Testis (tissue), 2 donors: ENCODE measurements at regions not wholly inside any gene's neighbourhood (a gene's known extent, or its start where the extent isn't known, plus 50 kb on each side); places are given as distances from the start of the nearest gene placed in this dataset.

Source experiments
- DNase-seq: peaks from one replicate; pipeline ENCODE4 v3.0.0-alpha.2; 2019
- H3K27ac ChIP-seq, 2 donors: fragments of 200-600 bp; sonication (generic); one replicate each; pipeline ENCODE4 v1.5.1; 2019
- H3K27me3 ChIP-seq: fragments of 200-600 bp; sonication (generic); one replicate; pipeline ENCODE4 v1.5.1; 2019
- H3K36me3 ChIP-seq: fragments of 200-600 bp; sonication (generic); one replicate; pipeline ENCODE4 v1.5.1; 2017; ENCODE audit warnings: low read depth; ENCODE audit errors: missing control alignments
- H3K4me1 ChIP-seq: fragments of 200-600 bp; sonication (generic); one replicate; pipeline ENCODE4 v1.5.1; 2019
- H3K4me3 ChIP-seq, 2 donors: fragments of 200-600 bp; sonication (generic); one replicate each; pipeline ENCODE4 v1.5.1; 2017 to 2019
- H3K9me3 ChIP-seq: fragments of 200-600 bp; sonication (generic); one replicate; pipeline ENCODE4 v1.5.1; 2017
- POLR2A ChIP-seq: fragments of 450-650 bp; IDR thresholded peaks from one replicate; pipeline ENCODE4 v1.6.1; 2017; ENCODE audit warnings: antibody characterized with exemption, mild to moderate bottlenecking, moderate library complexity
- WGBS, 2 donors: methylation state at CpG; one replicate each; pipeline ENCODE4 v1.1.5; 2018; 5-methylcytosine and 5-hydroxymethylcytosine counted together
- intact Hi-C: fragments of 100-400 bp; cut with DNase I; formaldehyde crosslinking; loops from one replicate; pipeline ENCODE4 v1.15.1; 2023; ENCODE audit warnings: low total_unique reads
- TF ChIP-seq, protein P1 (sequence below), 3 experiments: fragments of 450-650 bp in 2 of 3; fragments of 200-600 bp in 1 of 3; sonication (generic) in 1 of 3; IDR thresholded peaks; one replicate each; pipeline ENCODE4 v1.5.1; 2016 to 2019; ENCODE audit warnings: antibody characterized with exemption in 3 of 3, mild to moderate bottlenecking in 2 of 3, moderate library complexity in 1 of 3

DNA sequence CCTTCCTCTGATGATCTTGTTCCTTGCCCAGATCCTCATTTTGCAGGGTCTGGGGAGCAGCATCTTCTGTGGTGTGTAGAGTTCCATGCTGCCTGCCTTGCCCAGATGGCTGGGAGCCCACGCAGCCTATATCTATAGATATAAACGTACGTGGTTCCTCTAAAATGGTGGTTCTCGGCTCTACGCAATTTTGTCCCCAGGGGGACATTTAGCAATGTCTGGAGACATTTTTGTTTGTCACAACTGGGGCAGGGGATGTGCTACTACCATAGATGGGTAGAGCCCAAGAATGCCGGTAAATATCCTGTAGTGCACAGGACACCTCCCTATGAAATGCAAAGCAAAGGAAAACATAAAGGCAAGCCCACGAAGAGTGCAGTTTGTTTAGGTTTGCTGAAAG, 98.4 kb upstream of the SPACA1 start:
- no peaks in the 10 kb centered on the region for H3K27me3 ChIP-seq
- 89 to 90% methylated on average over 7 of the region's 7 CpGs for WGBS, 2 donors
- TF ChIP-seq, protein P1, sequence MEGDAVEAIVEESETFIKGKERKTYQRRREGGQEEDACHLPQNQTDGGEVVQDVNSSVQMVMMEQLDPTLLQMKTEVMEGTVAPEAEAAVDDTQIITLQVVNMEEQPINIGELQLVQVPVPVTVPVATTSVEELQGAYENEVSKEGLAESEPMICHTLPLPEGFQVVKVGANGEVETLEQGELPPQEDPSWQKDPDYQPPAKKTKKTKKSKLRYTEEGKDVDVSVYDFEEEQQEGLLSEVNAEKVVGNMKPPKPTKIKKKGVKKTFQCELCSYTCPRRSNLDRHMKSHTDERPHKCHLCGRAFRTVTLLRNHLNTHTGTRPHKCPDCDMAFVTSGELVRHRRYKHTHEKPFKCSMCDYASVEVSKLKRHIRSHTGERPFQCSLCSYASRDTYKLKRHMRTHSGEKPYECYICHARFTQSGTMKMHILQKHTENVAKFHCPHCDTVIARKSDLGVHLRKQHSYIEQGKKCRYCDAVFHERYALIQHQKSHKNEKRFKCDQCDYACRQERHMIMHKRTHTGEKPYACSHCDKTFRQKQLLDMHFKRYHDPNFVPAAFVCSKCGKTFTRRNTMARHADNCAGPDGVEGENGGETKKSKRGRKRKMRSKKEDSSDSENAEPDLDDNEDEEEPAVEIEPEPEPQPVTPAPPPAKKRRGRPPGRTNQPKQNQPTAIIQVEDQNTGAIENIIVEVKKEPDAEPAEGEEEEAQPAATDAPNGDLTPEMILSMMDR (IDR thresholded peaks at IDR 0.05) = no peak
- no peak for TF ChIP-seq POLR2A

GRCh38 chr6:87946669-87947068, 101.0 kb upstream of the SPACA1 start:
- Histone ChIP-seq H3K27ac (no peak overlapping the region), H3K9me3 (no peaks in the 10 kb centered on the region), H3K27me3 (no peaks in the 10 kb centered on the region), H3K36me3 (peaks cover 2% of the 10 kb centered on the region), H3K4me1 (peaks cover 3% of the 10 kb centered on the region), H3K4me3 (no peak overlapping the region)
- intact Hi-C loops = no loop called here
- WGBS, 2 donors = 75 to 81% methylated on average over 4 of the region's 4 CpGs
- no peak for DNase-seq
- TF ChIP-seq, protein P1 (IDR thresholded peaks at IDR 0.05) = no peak
- no peak for TF ChIP-seq POLR2A

More for the DNA sequence above, 98.4 kb upstream of the SPACA1 start:
- Histone ChIP-seq H3K4me1 (peaks cover 3% of the 10 kb centered on the region), H3K9me3 (no peaks in the 10 kb centered on the region), H3K4me3 (no peak overlapping the region), H3K27ac (no peak overlapping the region), H3K36me3 (peaks cover under 1% of the 10 kb centered on the region)
- DNase-seq = no peak
- intact Hi-C loops = no loop called here

DNA sequence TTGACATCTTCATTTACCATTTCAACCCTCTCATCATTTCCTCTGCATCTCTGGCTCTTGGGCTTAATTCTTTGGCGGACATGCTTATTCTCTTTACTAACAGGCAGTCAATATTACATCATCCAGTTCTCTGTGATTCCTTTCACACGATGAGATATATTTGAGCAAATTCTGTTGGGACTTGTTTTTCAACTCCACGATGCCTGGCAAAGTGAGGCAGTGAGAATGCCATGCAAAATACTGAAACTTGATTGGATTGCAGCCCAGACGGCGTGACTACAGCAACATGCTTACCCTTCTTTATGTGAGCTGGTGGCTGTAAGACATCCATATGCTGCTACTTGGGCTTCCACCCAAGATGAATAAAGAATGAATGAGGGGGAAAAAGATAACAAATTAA, 101.7 kb upstream of the SPACA1 start:
- H3K36me3 ChIP-seq = peaks cover 2% of the 10 kb centered on the region
- peaks cover 3% of the 10 kb centered on the region for H3K4me1 ChIP-seq
- intact Hi-C loops = no loop called here
- H3K9me3 ChIP-seq = no peaks in the 10 kb centered on the region
- no peak for DNase-seq
- 80 to 88% methylated on average over 5 of the region's 5 CpGs for WGBS, 2 donors
- H3K27me3 ChIP-seq = no peaks in the 10 kb centered on the region
- no peak overlapping the region for H3K27ac ChIP-seq
- H3K4me3 ChIP-seq = no peak overlapping the region
- no peak for TF ChIP-seq POLR2A
- TF ChIP-seq, protein P1 (IDR thresholded peaks at IDR 0.05) = no peak

DNA sequence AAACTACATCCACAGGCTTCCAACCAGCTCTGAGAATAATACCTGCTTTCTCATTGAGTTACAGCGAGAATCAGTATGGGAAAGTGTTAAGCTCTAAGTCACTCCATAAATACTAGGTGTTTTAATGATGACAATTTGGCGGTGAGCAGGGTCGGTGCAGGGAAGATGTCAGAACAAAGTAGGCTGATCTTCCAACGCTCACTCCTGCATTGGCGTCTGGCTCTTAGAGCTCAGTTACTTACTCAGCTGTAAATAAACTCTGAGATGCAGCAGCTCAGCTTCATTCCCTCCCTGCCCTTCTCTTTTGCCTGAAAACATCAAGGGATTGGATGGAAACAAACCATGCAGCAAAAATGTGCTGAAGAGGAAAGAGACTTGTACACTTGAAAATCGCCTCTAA, 102.5 kb upstream of the SPACA1 start:
- Histone ChIP-seq H3K4me1 (peaks cover 3% of the 10 kb centered on the region), H3K4me3 (no peak overlapping the region), H3K27ac (no peak overlapping the region), H3K9me3 (no peaks in the 10 kb centered on the region), H3K27me3 (no peaks in the 10 kb centered on the region), H3K36me3 (peaks cover 2% of the 10 kb centered on the region)
- WGBS, 2 donors = 59 to 71% methylated on average over 6 of the region's 6 CpGs
- intact Hi-C loops = no loop called here
- no peak for DNase-seq
- TF ChIP-seq POLR2A = no peak
- TF ChIP-seq, protein P1 (IDR thresholded peaks at IDR 0.05) = no peak

DNA sequence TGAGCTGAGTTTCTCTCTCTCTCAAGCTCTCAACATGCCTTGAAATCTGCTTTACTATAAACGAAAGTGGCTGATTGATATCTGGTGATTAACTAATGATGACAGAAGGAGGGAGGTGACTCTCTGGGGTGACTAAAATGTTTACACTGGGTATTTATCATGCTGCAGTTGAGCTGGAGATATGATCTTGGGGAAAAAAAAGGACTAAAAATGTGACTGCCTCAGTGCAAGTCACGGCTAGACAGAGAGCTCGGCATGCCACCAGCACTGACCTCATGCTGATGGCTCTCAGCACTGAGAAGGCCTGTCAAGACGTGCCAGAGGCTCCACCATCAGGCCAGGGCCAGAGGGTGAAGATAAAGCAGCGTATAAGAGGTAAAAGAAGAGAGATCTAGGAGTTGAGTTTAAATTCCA, 103.1 kb upstream of the SPACA1 start:
- H3K36me3 ChIP-seq = peaks cover 2% of the 10 kb centered on the region
- no peak overlapping the region for H3K27ac ChIP-seq
- intact Hi-C loops = no loop called here
- H3K27me3 ChIP-seq = no peaks in the 10 kb centered on the region
- peaks cover 3% of the 10 kb centered on the region for H3K4me1 ChIP-seq
- no peaks in the 10 kb centered on the region for H3K9me3 ChIP-seq
- TF ChIP-seq, protein P1 (IDR thresholded peaks at IDR 0.05) = no peak
- TF ChIP-seq POLR2A = no peak
- DNase-seq = peak; percentile 83
- 37 to 42% methylated on average over 5 of the region's 5 CpGs for WGBS, 2 donors
- H3K4me3 ChIP-seq = no peak overlapping the region
